Heart right ventricle (tissue), 16 donors: ENCODE measurements at regions not wholly inside any gene's neighbourhood (a gene's known extent, or its start where the extent isn't known, plus 50 kb on each side); places are given as distances from the start of the nearest gene placed in this dataset.

ENCODE experiments used
- ATAC-seq, 8 donors: fragments of 200-7000 bp; cut with Tn5 transposase; one replicate each; pipeline ENCODE4 v1.9.1; 2020; ENCODE audit warnings: mild to moderate bottlenecking in 8 of 8, moderate library complexity in 8 of 8, moderate number of reproducible peaks in 1 of 8
- DNase-seq, 2 donors: peaks; one replicate each; pipeline ENCODE4 v3.0.0-alpha.2; 2020
- H3K27ac ChIP-seq, 10 donors: fragments of 200-600 bp; sonication (generic) in 2 of 10; one replicate each; pipeline versions ENCODE4 v1.5.0 to v1.8.0; 2020 to 2022; ENCODE audit warnings: mild to moderate bottlenecking in 3 of 10
- H3K27me3 ChIP-seq, 7 donors: fragments of 200-600 bp; one replicate each; pipeline ENCODE4 v1.8.0; 2021 to 2022; ENCODE audit warnings: mild to moderate bottlenecking in 2 of 7
- H3K36me3 ChIP-seq, 9 donors: fragments of 200-600 bp; sonication (generic) in 1 of 9; one replicate each; pipeline versions ENCODE4 v1.5.0 to v1.8.0; 2020 to 2022; ENCODE audit warnings: mild to moderate bottlenecking in 2 of 9
- H3K4me1 ChIP-seq, 9 donors: fragments of 200-600 bp; sonication (generic) in 1 of 9; one replicate each; pipeline versions ENCODE4 v1.5.0 to v1.8.0; 2020 to 2022; ENCODE audit warnings: mild to moderate bottlenecking in 4 of 9
- H3K4me3 ChIP-seq, 10 donors: fragments of 200-600 bp; sonication (generic) in 2 of 10; one replicate each; pipeline versions ENCODE4 v1.5.0 to v1.8.0; 2020 to 2022; ENCODE audit warnings: mild to moderate bottlenecking in 7 of 10, moderate library complexity in 2 of 10
- H3K9me3 ChIP-seq, 11 donors: fragments of 200-600 bp in 10 of 11; sonication (generic) in 2 of 11; one replicate each; pipeline versions ENCODE4 v1.5.0 to v1.8.0; 2013 to 2022; ENCODE audit warnings: mild to moderate bottlenecking in 2 of 11, control low read depth in 1 of 11, moderate library complexity in 1 of 11
- WGBS, 2 donors: extraction: QIAGEN DNeasy Blood & Tissue Kit; methylation state at CpG; one replicate each; pipeline ENCODE4 v1.1.7; 2013; ENCODE audit warnings: inconsistent platforms in 1 of 2; 5-methylcytosine and 5-hydroxymethylcytosine counted together
- intact Hi-C, 10 donors: fragments of 100-400 bp; cut with DNase I; formaldehyde crosslinking; loops; one replicate each; pipeline versions ENCODE4 v1.11.1 to v1.14.2; 2022
- TF ChIP-seq, protein P1 (sequence below), 9 donors: fragments of 200-600 bp; sonication (generic) in 2 of 9; IDR thresholded peaks; one replicate each; pipeline versions ENCODE4 v1.5.0 to v1.8.0; 2021 to 2022; ENCODE audit warnings: antibody characterized with exemption in 9 of 9, mild to moderate bottlenecking in 5 of 9, moderate library complexity in 1 of 9
- donor health status: Arrhythmogenic right ventricular cardiomyopathy.
- donor health status: ischemic (EF 13 %, LVEDD 7.1; RV severe dilation, severe dysfunction).
- donor health status: healthy with polysubstance abuse.
- donor health status: DM: no; HTN: yes; CAD: no.
- donor health status: DM: no; HTN: no; CAD: no.
- donor health status: ischemic (EF 25% LVEDD 6.9; RV normal size, moderate dysfunction).
- donor health status: ischemic (EF 25% LVEDD 5.7; RV mildly dilated, moderate dysfunction).
- donor health status: healthy.
- donor health status: DM: yes; HTN: yes; CAD: no.
- donor health status: Ischemic cardiomyopathy.
- donor health status: ischemic (EF 35%, LVEDD 5.7; RV mildly dilated, moderate dysfunction).
- donor health status: nonischemic (EF 11% LVEDD 7.7; RV severe dilation, severe dysfunction).
- donor health status: DM: yes; HTN: yes; CAD: no.
- donor health status: PGD.
- donor health status: ischemic (EF 29% LVEDD 5.4; RV normal size, mild dysfunction).
- donor health status: nonischemic (EF 23%, LVEDD 6.1; RV moderate dilation, normal function).

- intact Hi-C loops = no loop called here
- H3K9me3 ChIP-seq = no peaks in the 10 kb centered on the region
Measured at GRCh38 chr2:17115042-17115441, 403.2 kb downstream of the RAD51AP2 start.

GRCh38 chr2:17107871-17108270, 410.4 kb downstream of the RAD51AP2 start:
- peaks cover 0 to 4% (median 0%) of the 10 kb centered on the region in 7 donors for H3K27me3 ChIP-seq
- 45 to 61% methylated on average over 2 of the region's 2 CpGs for WGBS, 2 donors
- no peak overlapping the region for H3K27ac ChIP-seq
- TF ChIP-seq, protein P1, sequence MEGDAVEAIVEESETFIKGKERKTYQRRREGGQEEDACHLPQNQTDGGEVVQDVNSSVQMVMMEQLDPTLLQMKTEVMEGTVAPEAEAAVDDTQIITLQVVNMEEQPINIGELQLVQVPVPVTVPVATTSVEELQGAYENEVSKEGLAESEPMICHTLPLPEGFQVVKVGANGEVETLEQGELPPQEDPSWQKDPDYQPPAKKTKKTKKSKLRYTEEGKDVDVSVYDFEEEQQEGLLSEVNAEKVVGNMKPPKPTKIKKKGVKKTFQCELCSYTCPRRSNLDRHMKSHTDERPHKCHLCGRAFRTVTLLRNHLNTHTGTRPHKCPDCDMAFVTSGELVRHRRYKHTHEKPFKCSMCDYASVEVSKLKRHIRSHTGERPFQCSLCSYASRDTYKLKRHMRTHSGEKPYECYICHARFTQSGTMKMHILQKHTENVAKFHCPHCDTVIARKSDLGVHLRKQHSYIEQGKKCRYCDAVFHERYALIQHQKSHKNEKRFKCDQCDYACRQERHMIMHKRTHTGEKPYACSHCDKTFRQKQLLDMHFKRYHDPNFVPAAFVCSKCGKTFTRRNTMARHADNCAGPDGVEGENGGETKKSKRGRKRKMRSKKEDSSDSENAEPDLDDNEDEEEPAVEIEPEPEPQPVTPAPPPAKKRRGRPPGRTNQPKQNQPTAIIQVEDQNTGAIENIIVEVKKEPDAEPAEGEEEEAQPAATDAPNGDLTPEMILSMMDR (IDR thresholded peaks at IDR 0.05) = no peak
- H3K4me3 ChIP-seq = no peak overlapping the region
- no peaks in the 10 kb centered on the region for H3K4me1 ChIP-seq
- no peaks in the 10 kb centered on the region for H3K9me3 ChIP-seq
- intact Hi-C loops = no loop called here
- ATAC-seq (no peak), DNase-seq (no peak)
- H3K36me3 ChIP-seq = no peaks in the 10 kb centered on the region

More at GRCh38 chr2:17115042-17115441, 403.2 kb downstream of the RAD51AP2 start:
- DNase-seq = no peak
- TF ChIP-seq, protein P1 (IDR thresholded peaks at IDR 0.05) = no peak
- Histone ChIP-seq H3K4me3 (no peak overlapping the region), H3K36me3 (no peaks in the 10 kb centered on the region), H3K27ac (no peak overlapping the region), H3K4me1 (peaks cover 0 to 4% (median 0%) of the 10 kb centered on the region in 9 donors), H3K27me3 (peaks cover 0 to under 1% (median 0%) of the 10 kb centered on the region in 7 donors)
- WGBS, 2 donors = 33 to 34% methylated on average over 2 of the region's 2 CpGs
- ATAC-seq = no peak

DNA sequence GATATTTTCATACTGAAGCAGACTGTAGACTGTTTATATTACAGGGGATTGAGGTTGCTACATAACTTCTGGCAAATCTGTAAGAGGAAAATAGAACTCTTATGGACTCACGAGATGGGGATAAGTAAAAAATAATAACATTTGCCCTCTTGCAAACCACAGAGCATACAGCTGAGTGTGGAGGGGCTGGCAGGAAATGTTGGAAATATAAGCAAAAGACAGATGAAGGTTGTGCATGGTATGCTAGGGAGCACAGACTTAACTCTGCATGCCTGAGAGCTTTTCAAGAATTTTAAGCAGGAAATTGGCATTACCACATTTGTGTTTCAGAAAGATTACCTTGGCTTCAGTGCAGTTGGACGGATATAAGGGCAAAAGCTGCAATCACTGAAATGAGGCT, 411.1 kb downstream of the RAD51AP2 start:
- TF ChIP-seq, protein P1 (IDR thresholded peaks at IDR 0.05) = no peak
- intact Hi-C loops = no loop called here

DNA sequence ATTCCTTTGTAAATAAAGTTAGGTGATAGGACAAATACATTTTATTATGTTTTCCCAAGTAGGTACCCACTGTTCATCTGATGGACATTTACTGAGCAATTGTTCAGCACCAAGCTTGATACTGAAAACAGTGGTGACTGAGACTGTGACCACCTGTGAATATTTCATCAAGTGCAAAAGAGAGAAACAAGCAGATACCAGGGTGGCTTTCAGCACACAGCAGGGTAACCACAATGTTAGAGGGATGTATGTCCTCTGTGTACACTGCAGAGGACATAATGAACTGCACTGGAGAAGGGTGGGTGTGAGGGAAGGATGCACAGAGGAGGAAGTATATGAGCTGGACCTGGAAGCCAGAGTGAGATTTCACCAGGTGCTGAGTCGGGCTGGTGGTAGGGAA, 411.8 kb downstream of the RAD51AP2 start:
- ATAC-seq = no peak
- H3K36me3 ChIP-seq = no peaks in the 10 kb centered on the region
- TF ChIP-seq, protein P1 (IDR thresholded peaks at IDR 0.05) = no peak
- no peak overlapping the region for H3K4me3 ChIP-seq
- DNase-seq = no peak
- H3K27ac ChIP-seq = no peak overlapping the region
- H3K27me3 ChIP-seq = peaks cover 0 to 4% (median 0%) of the 10 kb centered on the region in 7 donors
- intact Hi-C loops = no loop called here
- H3K9me3 ChIP-seq = no peaks in the 10 kb centered on the region
- 79 to 85% methylated on average over 1 of the region's 1 CpG for WGBS, 2 donors
- H3K4me1 ChIP-seq = no peaks in the 10 kb centered on the region

More for the DNA sequence above, 411.1 kb downstream of the RAD51AP2 start:
- no peaks in the 10 kb centered on the region for H3K4me1 ChIP-seq
- no peak overlapping the region for H3K4me3 ChIP-seq
- no peaks in the 10 kb centered on the region for H3K36me3 ChIP-seq
- no peak for DNase-seq
- H3K27me3 ChIP-seq = peaks cover 0 to 4% (median 0%) of the 10 kb centered on the region in 7 donors
- H3K9me3 ChIP-seq = no peaks in the 10 kb centered on the region
- ATAC-seq = no peak
- 58 to 72% methylated on average over 2 of the region's 2 CpGs for WGBS, 2 donors
- H3K27ac ChIP-seq = no peak overlapping the region
